ENCODE measurements at regions not wholly inside any gene's neighbourhood (a gene's known extent, or its start where the extent isn't known, plus 50 kb on each side); places are given as distances from the start of the nearest gene placed in this dataset.

DNA sequence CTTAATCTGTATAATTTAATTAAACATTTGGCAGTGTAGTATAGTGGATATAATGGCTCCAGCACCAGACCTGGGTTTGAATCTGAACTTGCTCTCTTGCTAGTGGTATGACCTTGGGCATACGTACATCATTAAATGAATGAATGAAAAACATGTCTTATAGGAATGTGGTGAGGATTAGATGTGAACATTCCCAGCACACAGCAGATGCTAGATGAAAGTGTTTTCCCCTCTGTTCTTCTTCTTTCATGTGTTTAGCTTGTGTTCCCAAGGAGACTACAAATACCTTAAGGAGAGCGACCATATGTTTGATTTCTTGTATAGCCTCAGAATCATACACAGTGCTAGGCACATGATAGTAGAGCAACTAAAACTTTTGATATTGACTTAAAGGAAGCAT is 56.5 kb downstream of the CT47B1 start:
- no peak for DNase-seq (ENCODE audit: low spot score)

DNA sequence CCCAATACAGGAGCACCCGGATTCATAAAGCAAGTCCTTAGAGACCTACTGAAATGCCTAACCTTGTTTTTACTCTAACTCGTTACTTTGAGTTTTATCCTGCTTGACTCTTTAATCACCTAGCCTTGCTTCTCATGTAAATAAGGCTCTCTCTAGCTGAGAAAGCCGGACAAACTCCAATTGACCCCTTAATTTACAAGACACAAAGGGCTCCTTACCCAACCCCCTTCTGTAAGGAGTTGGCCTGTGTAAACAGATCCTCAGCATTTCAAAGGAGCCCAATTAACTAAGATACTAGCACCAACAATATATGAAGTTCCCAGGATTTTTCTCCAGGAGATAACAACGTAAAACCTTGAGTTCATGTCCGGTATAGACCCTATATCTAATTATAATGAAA is 61.7 kb downstream of the CT47B1 start:
- no peak for DNase-seq (ENCODE audit: low spot score)

DNA sequence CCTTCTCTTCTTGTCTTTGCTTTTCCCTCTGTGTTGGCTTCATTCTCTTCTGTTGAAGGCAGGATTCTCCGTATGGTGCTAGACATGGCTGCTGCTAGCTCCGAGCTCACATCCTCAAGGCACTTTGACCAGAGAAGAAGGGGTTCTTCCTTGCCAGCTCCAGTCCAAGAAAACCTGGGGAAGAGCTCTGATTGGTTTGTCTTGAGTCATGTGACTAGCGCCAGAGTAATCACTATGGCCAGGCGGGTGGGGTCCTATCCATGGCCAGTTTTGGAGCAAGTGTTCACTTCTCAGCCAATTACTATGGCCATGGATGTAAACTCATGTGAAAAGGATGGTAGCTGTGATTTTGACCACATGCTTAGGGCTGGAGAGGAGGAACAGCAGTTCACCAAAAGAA is 74.2 kb downstream of the CT47B1 start:
- DNase-seq (ENCODE audit: low spot score) = no peak

DNA sequence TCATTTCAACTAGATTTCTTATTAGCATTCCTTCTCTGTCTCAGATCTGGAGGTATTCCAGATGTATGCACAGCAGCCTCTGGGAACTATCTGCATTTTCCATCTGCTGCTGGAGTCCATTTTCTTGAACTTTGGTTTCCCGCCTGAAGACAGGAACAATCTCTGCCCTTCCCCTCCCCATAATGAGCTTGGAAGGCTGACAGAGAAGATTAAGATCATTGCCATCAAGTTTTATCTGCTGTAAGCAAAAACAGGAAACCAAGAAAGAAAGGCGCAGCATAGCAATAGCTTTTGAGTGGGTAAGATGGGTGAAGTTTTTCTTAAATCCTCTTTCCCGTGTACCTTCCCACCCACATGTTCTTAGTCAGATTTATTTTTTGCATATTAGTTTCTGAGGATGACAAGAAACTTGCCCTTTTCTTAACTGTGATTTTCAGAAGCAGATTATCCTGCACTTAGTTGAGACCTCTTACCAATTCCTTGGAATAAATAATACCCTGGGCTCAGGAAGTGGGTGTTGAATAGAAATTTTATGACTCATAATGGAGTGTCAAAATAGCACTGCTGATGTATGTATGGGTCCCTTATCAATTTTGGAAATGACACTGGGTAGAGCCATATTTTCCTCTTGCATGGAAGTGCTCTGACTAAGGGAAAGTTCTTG is 78.3 kb downstream of the CT47B1 start:
- DNase-seq (ENCODE audit: low spot score) = no peak

DNA sequence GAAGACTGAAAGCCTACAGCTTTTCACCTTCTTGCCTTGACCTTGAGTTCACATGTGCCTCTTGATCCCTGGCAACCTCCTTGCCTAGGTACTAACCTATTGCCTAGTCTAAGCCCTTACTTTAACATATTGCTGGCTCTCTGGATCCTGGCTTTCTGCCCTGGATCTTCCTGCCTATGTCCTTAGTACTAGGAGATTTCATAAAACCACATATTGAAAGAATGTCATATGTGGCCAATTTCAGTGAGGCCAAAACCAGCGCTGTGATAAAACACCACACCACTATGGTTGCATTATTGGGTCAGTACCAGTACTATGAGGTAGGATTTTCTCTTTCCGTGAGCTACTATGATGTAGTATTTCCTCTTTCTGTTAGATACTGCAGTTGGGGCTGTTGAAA is 80.4 kb downstream of the CT47B1 start:
- DNase-seq (ENCODE audit: low spot score) = no peak

DNA sequence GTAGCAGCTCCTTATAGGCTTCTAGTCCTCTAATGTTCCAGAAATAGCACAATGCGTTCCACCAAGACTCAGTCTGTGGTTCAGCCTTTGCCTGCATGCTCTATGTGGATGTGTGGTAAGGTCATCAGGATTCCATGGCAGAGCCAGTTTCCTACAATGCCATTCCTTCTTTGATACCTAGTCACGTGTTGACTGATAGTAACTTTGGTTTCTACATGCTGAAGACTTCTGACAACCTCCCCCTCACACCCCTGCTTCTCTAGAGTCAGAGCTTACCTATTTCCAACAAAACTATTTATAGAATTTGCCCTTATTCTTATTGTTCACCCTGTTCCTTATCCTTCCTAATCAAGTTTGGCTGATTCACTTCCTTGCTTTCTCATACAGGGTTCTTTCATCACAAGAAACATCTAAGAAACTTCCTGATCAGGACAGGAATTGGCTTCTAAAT is 81.1 kb downstream of the CT47B1 start:
- DNase-seq (ENCODE audit: low spot score) = no peak

DNA sequence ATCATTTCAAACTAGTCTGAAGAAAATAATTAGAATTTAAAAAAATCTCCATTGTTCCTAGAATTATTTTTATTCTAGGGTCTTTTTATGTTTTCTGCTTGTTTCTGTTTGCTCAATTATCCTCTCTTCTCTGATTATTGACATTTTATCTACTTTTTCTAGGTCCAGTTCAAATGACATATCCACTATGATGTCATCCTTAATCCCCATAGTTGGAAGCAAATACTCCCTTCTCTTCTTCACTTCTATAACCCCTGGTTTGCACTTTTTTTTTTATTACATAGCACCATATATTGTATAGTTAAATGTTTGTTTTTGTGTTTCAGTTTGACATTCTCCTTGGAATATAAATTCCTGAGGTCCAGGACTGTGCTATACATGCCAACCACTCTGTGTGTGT is 82.6 kb downstream of the CT47B1 start:
- no peak for DNase-seq (ENCODE audit: low spot score)

DNA sequence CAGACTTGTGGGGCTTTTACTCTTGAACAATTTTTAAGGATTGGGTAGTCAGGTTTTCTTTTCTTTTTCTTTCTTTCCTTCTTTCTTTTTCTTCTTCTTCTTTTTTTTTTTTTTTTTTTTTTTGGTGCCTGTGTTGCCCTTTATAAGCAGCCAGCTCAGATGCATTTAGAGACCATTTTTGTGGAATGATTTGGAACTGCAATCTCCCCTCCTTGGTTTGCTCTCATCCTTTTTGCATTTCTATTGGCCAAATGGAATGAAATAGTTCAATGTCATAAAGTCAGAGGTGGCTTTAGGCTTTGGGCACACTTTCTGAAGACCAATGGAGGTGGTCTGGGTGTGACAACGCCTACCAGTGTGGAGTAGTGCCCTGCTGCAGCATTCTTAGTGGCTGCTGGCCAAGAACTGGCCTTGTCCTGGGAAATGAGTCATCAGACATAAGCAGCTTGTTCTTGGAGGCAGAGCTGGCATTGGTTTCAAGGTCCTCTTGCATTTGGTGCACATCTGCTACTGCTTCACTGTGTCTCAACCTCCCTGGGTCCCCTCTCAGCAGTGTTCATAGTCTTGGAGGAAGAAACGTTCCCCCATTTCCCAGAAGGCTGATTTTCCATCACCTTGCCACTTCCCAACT is 84.5 kb downstream of the CT47B1 start:
- DNase-seq (ENCODE audit: low spot score) = no peak

DNA sequence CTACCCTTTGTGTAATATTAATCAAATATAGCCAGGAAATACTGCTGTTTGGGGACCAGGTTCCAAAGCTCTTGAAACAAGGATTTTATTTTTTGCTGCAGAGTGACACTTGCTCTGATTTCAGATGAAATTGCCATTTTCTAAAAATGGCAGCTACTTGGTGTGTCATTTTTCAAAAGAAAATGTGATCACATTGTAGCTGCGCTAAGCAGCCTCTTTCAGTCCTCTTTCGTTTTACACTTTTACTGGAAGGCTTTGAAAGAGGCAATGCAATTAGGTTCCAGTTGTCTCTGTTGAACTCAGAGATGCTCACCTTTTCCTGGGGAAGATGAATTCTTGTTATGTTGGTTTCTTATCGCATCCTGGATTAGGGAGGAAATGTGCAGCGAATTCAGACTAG is 85.1 kb downstream of the CT47B1 start:
- no peak for DNase-seq (ENCODE audit: low spot score)

DNA sequence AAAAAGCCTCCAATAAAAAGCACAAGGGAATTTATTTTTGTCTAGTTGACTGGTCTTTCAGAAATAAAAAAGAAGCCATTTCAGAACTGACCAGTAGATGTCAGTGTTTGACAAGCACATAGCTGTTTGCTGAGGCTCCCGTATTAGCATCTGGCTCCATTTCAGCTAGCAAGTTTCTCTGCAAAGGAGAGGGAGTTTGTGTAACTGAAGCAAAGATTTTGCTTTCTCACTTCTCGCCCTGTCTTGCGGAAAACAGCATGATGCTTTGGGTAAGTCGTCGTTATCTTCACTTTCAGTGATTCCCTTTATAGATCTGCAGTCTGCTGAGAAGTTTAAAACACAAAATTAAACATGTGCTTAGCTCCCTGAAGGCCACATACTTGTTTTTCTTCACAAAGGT is 85.5 kb downstream of the CT47B1 start:
- DNase-seq (ENCODE audit: low spot score) = peak; percentile 58

DNA sequence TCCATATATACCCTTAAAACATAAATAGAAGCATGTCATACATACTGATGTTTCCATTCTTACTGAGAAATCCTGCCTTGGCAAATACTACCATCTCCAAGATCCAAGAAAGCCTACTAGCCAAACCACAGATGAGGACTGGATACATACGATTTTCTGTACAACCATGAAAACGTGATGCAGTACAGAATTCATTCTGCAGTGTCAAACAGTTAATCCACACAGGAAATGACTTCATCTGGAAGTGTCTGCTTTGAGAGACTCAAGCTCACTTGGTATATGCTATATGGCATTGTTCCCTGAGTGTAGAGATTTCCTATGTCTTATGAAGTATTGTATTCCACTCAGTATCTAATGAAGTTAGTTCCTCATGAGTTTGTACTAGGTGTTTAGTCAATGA is 94.3 kb downstream of the CT47B1 start:
- DNase-seq (ENCODE audit: low spot score) = no peak

DNA sequence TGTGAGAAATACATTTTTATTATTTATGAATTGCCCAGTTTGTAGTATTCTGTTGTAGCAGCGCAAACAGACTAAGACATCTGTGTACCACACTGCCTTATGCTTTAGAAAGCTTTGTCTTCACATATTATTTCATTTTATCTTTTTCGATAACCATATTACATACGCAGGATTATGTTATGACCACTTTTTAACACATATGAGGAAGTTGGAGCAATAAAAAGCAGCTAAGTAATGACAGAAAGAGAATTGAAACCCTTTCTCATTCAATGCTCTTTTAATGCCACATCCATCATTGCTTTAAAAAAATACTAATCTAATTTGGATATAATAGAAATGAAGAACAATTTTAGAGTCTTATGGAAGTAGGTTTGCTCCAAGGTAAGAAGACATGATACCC is 99.7 kb downstream of the CT47B1 start:
- no peak for DNase-seq (ENCODE audit: low spot score)

DNA sequence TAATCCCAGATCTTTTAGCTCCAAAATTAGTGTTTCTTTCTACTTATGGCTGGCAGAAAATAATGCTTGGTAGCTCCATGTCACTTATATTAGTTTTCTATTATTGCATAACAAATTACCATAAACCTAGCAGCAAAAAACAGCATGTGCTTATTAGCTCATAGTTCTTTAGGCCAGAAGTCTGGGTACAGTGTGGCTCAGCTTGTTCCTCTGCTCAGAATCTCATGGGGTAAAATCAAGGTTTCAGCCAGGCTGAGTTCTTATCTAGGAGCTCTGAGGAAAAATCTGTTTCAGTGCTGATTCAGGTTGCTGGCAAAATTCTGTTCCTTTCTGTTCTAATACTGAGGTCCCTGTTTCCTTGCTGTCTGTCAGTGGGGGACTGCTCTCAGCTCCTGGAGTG is 101.1 kb downstream of the CT47B1 start:
- DNase-seq (ENCODE audit: low spot score) = no peak

DNA sequence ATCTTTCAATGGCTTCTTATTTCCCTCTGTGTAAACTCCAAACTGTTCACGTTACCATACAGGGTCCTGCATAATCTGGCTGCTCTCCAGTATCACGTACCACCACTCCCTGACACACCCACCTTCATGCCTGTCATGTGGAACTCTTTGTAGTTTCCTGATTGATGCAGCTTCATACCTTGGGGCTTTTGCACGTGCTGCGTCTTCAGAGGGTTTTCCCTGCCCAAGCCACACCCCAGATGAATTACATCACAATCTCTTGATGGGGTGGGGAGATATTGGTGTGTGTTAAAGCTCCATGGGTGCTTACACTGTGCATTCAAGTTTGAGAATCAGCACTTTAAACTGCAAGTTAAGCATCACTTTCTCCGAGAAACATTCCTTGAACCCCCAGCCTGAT is 101.9 kb downstream of the CT47B1 start:
- DNase-seq (ENCODE audit: low spot score) = no peak

DNA sequence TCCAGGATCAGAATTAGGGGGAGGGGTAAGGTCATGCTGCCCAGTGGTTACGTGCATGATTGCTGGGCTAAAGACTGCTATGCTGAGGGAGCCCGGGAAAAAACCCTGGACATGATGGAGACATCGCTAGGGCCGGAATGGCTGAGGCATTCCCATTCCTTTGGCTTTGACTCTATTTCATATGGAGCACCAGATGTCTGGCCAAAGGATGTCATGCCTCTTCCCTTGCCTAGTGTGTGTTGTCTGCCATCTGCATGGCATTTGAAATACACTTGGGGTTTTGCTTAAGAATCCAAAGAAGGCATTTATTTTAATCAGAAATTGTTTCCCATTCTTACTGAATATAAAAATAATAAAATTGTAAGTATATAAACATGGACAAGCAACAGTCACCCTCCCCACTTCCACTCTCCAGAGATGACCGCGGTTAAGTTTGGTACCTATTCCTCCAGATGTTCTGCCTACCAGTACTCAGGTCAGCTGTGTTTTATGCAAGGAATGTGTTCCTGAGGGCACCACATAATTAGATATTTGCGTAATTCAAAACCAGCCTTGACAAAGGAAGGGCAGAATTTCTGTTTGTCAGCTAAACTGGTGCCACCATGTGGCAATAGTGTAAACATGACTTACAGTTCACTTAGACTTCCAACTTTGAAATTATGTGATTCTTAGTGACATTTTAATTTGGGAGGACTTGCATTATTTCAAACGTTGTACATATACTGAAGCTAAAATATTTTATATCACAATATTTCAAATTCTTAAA is 105.9 kb downstream of the CT47B1 start:
- DNase-seq (ENCODE audit: low spot score) = peak; percentile 4

DNA sequence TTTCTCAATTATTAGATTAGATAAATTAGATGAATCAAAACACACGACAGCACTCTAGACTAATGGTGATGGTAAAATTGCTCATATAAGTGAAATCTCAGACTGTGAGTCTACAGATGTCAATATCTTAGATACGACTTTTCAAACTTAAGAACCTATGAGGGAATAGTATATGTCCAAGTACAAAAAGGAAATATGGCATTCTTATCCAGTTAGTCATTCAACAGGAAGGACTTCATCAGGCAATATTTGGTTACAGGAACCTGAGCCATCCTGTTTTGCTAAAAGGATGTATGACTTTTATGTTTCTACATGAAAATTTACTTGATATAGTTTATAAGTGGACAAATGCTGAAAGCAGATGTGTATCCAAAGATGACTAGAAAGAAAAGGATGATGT is 107.0 kb downstream of the CT47B1 start:
- DNase-seq (ENCODE audit: low spot score) = no peak

DNA sequence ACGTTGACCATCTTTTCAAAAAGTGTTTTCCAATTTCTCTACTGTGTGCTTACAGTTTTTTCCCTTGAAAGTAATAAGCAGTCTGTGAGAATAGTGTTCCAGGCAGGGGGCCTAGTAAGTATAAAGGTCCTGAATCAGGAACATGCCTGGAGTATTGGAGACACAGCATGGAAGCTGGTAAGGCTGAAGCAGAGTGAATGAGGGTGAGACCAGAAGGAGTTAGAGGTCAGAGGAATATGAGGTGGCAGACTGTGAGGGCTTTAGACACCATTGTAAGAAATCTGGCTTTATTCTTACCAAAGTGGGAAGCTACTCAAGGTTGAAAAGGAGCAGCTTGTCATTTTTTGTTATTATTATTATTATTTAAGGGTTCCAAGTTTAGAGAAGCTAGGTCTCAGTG is 107.4 kb downstream of the CT47B1 start:
- no peak for DNase-seq (ENCODE audit: low spot score)

DNA sequence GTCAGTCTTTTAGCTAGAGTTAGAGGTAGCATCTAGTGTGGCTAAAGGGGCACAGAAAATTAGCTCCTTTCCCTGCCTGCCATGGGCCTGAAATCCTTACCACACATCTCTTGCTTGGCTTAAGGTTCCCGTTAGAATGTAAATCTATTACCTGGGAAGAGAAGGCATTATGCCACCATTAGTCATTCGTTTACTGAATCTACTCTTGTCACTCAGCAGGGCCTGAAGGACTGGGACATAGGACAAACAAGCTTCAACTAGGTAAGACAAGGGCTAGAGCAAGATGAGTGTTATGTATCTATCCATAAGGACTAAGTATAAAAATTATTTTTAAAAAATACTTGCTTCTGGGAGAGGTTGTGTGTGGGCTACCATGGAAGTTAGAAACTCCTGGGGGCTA is 112.4 kb downstream of the CT47B1 start:
- no peak for DNase-seq (ENCODE audit: low spot score)

DNA sequence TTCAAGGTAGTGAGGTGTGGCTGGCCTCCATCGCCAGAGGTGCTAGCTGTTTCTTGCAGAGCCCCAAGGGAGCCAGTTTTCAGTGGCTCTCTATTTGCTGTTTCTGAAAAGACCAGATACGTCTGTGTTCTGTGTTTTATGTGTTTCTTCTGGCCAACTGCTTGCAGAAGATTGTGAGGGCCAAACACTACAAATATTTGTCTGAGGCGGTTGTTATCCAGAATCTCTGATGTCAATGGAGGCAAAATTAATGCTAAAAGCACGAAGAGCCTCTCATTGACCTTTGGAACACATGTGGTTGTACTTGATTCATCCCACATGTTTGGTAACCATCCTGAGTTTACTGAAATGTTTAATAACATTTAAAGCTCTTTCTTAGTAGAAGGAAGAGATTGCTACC is 113.9 kb downstream of the CT47B1 start:
- DNase-seq (ENCODE audit: low spot score) = no peak

DNA sequence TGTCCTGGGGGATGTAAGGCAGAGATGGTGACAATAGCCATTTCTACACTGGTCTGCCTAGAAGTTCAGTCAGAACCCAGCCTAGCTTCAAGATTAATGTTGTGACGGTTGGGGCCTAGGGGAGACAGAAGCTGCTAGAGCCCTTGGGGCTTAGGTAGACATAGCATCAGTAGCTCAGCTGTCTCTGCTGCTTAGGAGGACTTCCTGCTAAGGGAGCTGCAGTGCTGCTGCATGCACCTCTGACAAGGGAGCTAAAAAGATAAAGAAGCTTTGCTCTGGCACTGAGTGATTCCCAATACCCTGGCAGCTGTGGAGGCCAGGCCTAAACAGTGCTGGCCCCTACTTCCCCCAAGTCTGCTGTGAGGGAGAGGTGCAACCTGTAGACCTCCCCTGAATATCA is 116.0 kb downstream of the CT47B1 start:
- DNase-seq (ENCODE audit: low spot score) = no peak

DNA sequence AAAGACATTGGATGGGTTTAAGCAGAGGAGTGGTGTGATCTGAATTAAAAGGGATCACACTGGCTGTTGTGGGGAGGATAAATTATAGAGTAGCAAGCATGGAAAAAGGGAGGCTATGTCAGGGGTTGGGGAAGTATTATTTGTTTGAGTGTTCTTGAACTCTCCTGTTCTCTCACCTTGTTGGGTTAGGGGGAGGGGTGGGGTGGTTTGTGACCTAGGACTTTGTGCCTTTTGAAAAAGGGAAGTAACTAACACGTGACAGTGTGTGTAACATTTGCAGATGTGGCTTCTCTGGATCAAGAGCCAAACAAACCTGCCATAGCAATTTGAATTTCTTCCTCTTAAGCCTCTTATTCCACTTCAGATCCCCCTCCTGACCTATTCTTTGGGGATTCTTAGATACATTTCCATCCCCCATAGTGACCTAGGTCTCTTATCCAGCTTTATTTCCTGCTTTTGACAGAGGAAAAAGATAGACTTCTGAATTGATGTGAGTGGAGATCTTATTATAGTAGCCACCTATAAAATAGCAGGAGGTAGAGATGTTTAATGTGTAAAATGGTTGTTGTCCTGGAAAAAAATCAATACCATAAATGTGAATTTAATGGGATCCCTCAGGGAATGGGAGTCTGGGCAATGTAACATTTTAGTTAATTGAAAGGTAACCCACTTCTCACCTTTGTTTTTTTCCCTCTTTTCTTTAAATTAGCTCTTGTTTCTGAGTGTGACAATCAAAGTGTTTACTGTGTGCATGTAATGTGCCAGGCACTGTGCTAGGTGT is 120.4 kb downstream of the CT47B1 start:
- DNase-seq (ENCODE audit: low spot score) = no peak

DNA sequence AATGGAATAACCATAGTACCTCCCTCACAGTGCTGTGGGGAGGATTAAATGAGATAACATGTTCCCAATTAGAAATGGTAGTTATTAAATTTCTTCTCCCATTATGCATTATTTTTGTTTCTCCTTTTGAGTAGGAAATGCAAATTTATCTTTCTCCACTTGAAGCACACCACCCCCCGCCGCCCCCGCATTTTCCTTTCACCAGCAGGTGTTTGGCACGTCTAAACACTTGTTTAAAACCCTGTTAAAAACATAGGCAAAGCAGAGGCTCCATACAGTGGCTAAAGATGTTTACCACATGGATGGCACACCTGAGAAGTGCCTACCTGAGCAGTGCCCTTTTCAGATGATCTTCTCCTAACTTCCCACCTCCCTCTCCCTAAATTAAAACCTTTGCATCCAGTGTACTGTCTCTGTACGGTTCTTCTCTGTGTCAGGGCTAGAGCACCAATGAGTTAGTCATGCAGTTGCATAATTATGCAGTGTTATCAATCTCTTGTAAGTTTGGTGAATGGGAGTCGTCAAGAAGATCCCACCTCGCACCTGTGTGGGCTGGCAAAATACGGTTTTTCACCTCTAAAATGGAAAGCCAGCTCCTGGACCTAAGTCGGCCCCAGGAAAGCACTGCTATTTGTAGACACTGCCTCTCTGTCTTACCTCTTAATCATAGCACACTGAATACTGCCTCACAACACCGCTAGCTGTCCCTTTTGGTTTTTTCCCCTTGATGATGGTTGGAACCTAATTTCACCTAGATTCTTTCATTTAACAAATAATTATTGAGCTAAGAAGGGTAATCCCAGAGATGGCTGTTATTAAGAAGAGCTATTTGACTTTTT is 122.0 kb downstream of the CT47B1 start:
- no peak for DNase-seq (ENCODE audit: low spot score)
